Body of pancreas (tissue), 4 donors: ENCODE measurements at regions not wholly inside any gene's neighbourhood (a gene's known extent, or its start where the extent isn't known, plus 50 kb on each side); places are given as distances from the start of the nearest gene placed in this dataset.

Experiments used
- ATAC-seq: fragments of 150-250 bp; one replicate; pipeline ENCODE4 v1.9.1; 2016
- DNase-seq, 4 donors: peaks; one replicate each; pipeline ENCODE4 v3.0.0-alpha.2; 2019
- H3K27ac ChIP-seq, 4 donors: fragments of 200-600 bp; sonication (generic); 1 replicate in 3 of 4; 2 replicates in 1 of 4; pipeline versions ENCODE4 v1.5.1 to v1.6.1; 2016 to 2019; ENCODE audit warnings: mild to moderate bottlenecking in 1 of 4, mixed read lengths in 1 of 4, moderate library complexity in 1 of 4
- H3K27me3 ChIP-seq, 2 donors: fragments of 200-600 bp; sonication (generic); one replicate each; pipeline ENCODE4 v1.6.0; 2016; ENCODE audit warnings: mild to moderate bottlenecking in 1 of 2
- H3K36me3 ChIP-seq, 2 donors: fragments of 200-600 bp; sonication (generic); replicated peaks in 1 of 2; 2 replicates each; pipeline ENCODE4 v1.5.1; 2016; ENCODE audit warnings: low read depth in 2 of 2; ENCODE audit not compliant: insufficient read depth in 1 of 2
- H3K4me1 ChIP-seq: fragments of 200-600 bp; sonication (generic); one replicate; pipeline ENCODE4 v1.6.0; 2016
- H3K4me3 ChIP-seq, 2 donors: fragments of 200-600 bp; sonication (generic); 1 replicate in 1 of 2; 2 replicates in 1 of 2; pipeline ENCODE4 v1.5.1; 2016 to 2019
- H3K9me3 ChIP-seq, 3 donors: fragments of 200-600 bp; sonication (generic); 1 replicate in 2 of 3; 2 replicates in 1 of 3; pipeline ENCODE4 v1.5.1; 2016
- POLR2A ChIP-seq, 3 donors: fragments of 450-650 bp; IDR thresholded peaks; one replicate each; pipeline ENCODE4 v1.6.1; 2016; ENCODE audit warnings: antibody characterized with exemption in 3 of 3, mild to moderate bottlenecking in 2 of 3
- WGBS, 2 donors: methylation state at CpG; one replicate each; pipeline ENCODE4 v1.1.5; 2017; 5-methylcytosine and 5-hydroxymethylcytosine counted together
- intact Hi-C: fragments of 100-400 bp; cut with DNase I; formaldehyde crosslinking; loops from one replicate; pipeline ENCODE4 v1.15.1; 2023
- TF ChIP-seq, protein P1 (sequence below), 7 experiments: fragments of 450-650 bp in 4 of 7; fragments of 200-600 bp in 3 of 7; sonication (generic) in 3 of 7; IDR thresholded peaks; one replicate each; pipeline ENCODE4 v1.5.1; 2016 to 2019; ENCODE audit warnings: antibody characterized with exemption in 7 of 7

- WGBS, 2 donors, result 77 to 78% methylated on average over 6 of the region's 6 CpGs
Measured at GRCh38 chr18:38042211-38042890, 476.8 kb upstream of the CELF4 start.

DNA sequence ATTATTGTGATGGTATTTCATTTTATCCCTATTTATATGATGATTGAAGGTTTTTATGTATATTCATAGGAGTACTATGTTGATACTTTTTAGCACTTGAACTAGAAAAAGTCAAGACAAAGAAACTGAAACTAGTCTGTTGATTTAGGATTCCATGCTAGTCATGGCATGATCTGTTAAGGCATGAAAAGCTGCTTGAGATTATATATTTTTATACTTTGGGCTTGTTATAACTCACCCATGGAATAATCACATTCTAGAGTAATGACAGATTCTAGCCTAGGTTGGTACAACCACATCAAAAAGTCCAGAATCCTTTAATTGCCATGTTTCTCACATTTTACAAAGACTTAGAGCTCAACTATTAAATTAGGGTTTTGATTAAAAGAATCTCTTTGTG is 472.6 kb upstream of the CELF4 start:
- no peak overlapping the region for H3K4me3 ChIP-seq
- TF ChIP-seq, protein P1, sequence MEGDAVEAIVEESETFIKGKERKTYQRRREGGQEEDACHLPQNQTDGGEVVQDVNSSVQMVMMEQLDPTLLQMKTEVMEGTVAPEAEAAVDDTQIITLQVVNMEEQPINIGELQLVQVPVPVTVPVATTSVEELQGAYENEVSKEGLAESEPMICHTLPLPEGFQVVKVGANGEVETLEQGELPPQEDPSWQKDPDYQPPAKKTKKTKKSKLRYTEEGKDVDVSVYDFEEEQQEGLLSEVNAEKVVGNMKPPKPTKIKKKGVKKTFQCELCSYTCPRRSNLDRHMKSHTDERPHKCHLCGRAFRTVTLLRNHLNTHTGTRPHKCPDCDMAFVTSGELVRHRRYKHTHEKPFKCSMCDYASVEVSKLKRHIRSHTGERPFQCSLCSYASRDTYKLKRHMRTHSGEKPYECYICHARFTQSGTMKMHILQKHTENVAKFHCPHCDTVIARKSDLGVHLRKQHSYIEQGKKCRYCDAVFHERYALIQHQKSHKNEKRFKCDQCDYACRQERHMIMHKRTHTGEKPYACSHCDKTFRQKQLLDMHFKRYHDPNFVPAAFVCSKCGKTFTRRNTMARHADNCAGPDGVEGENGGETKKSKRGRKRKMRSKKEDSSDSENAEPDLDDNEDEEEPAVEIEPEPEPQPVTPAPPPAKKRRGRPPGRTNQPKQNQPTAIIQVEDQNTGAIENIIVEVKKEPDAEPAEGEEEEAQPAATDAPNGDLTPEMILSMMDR (IDR thresholded peaks at IDR 0.05), result no peak
- no peak for TF ChIP-seq POLR2A (IDR thresholded peaks at IDR 0.05)
- no peaks in the 10 kb centered on the region for H3K27me3 ChIP-seq
- no peaks in the 10 kb centered on the region for H3K36me3 ChIP-seq
- DNase-seq (no peak), ATAC-seq (no peak)
- H3K27ac ChIP-seq, result no peak overlapping the region
- no peaks in the 10 kb centered on the region for H3K4me1 ChIP-seq
- intact Hi-C loops, result no loop called here
- H3K9me3 ChIP-seq, result peaks cover 0 to 3% (median 0%) of the 10 kb centered on the region in 3 donors

More at GRCh38 chr18:38042211-38042890, 476.8 kb upstream of the CELF4 start:
- no peak overlapping the region for H3K27ac ChIP-seq
- intact Hi-C loops, result no loop called here
- no peak overlapping the region for H3K4me3 ChIP-seq
- H3K4me1 ChIP-seq, result no peaks in the 10 kb centered on the region
- TF ChIP-seq POLR2A (IDR thresholded peaks at IDR 0.05), result no peak
- TF ChIP-seq, protein P1 (IDR thresholded peaks at IDR 0.05), result no peak
- ATAC-seq (no peak), DNase-seq (no peak)
- no peaks in the 10 kb centered on the region for H3K36me3 ChIP-seq
- no peaks in the 10 kb centered on the region for H3K27me3 ChIP-seq
- no peaks in the 10 kb centered on the region for H3K9me3 ChIP-seq

GRCh38 chr18:38035193-38035592 is 469.6 kb upstream of the CELF4 start:
- Histone ChIP-seq H3K36me3 (no peaks in the 10 kb centered on the region), H3K4me3 (no peak overlapping the region), H3K4me1 (no peaks in the 10 kb centered on the region), H3K27me3 (no peaks in the 10 kb centered on the region), H3K27ac (no peak overlapping the region), H3K9me3 (peaks cover 0 to 3% (median 0%) of the 10 kb centered on the region in 3 donors)
- TF ChIP-seq, protein P1 (IDR thresholded peaks at IDR 0.05), result no peak
- TF ChIP-seq POLR2A (IDR thresholded peaks at IDR 0.05), result no peak
- DNase-seq, result no peak
- intact Hi-C loops, result no loop called here
- WGBS, 2 donors, result 49 to 50% methylated on average over 3 of the region's 3 CpGs
- no peak for ATAC-seq

- Histone ChIP-seq H3K4me1 (no peaks in the 10 kb centered on the region), H3K36me3 (no peaks in the 10 kb centered on the region), H3K27ac (no peak overlapping the region), H3K4me3 (no peak overlapping the region), H3K9me3 (peaks cover 0 to 3% (median 0%) of the 10 kb centered on the region in 3 donors), H3K27me3 (no peaks in the 10 kb centered on the region)
- TF ChIP-seq, protein P1 (IDR thresholded peaks at IDR 0.05), result no peak
- TF ChIP-seq POLR2A (IDR thresholded peaks at IDR 0.05), result no peak
- WGBS, 2 donors, result 78 to 81% methylated on average over 3 of the region's 3 CpGs
- DNase-seq (no peak), ATAC-seq (no peak)
- intact Hi-C loops, result no loop called here
Measured at GRCh38 chr18:38033282-38033681, 467.7 kb upstream of the CELF4 start.

- ATAC-seq, result no peak
- no peak for DNase-seq
- TF ChIP-seq, protein P1 (IDR thresholded peaks at IDR 0.05), result no peak
- TF ChIP-seq POLR2A (IDR thresholded peaks at IDR 0.05), result no peak
- Histone ChIP-seq H3K36me3 (no peaks in the 10 kb centered on the region), H3K4me3 (no peak overlapping the region), H3K9me3 (peaks cover 0 to 3% (median 0%) of the 10 kb centered on the region in 3 donors), H3K27ac (no peak overlapping the region), H3K27me3 (no peaks in the 10 kb centered on the region), H3K4me1 (no peaks in the 10 kb centered on the region)
- intact Hi-C loops, result no loop called here
Measured at GRCh38 chr18:38032516-38032915, 466.9 kb upstream of the CELF4 start.
